ENCODE measurements at regions not wholly inside any gene's neighbourhood (a gene's known extent, or its start where the extent isn't known, plus 50 kb on each side); places are given as distances from the start of the nearest gene placed in this dataset.

- intact Hi-C loops (cut with micrococcal nuclease), result no loop called here
- H3K27me3 Mint-ChIP-seq (ENCODE audit: low read depth in 2 of 2), result no peaks in the 10 kb centered on the region
- no peak overlapping the region for H3K27ac ChIP-seq (ENCODE audit: low read length)
- no peaks in the 10 kb centered on the region for H3K27me3 ChIP-seq (ENCODE audit: control insufficient read depth, insufficient read depth, low read length)
- no peak overlapping the region for H3K27ac Mint-ChIP-seq
- peaks cover 0 to 2% of the 10 kb centered on the region in 2 donors for H3K9me3 Mint-ChIP-seq
- DNase-seq, result no peak
- H3K4me1 ChIP-seq (ENCODE audit: control insufficient read depth, insufficient read depth, low read length), result no peaks in the 10 kb centered on the region
- no peaks in the 10 kb centered on the region for H3K9me3 ChIP-seq (ENCODE audit: control insufficient read depth, insufficient read depth, low read length)
- TF ChIP-seq CTCF (IDR thresholded peaks at IDR 0.05), result no peak
- H3K4me1 Mint-ChIP-seq, result no peaks in the 10 kb centered on the region
- H3K36me3 Mint-ChIP-seq, result no peaks in the 10 kb centered on the region
- H3K4me3 ChIP-seq (ENCODE audit: low read length), result no peak overlapping the region
- H3K36me3 ChIP-seq (ENCODE audit: control insufficient read depth, insufficient read depth, low read length), result no peaks in the 10 kb centered on the region
- H3K4me3 Mint-ChIP-seq, result no peak overlapping the region
- no peak for ATAC-seq
Measured at GRCh38 chr3:182440101-182440500, 353.2 kb upstream of the ATP11B start.

GRCh38 chr3:182445576-182445975, 347.7 kb upstream of the ATP11B start:
- intact Hi-C loops (cut with micrococcal nuclease), result no loop called here
- Mint-ChIP-seq H3K9me3 (peaks cover 0 to 3% of the 10 kb centered on the region in 2 donors), H3K4me3 (no peak overlapping the region), H3K36me3 (no peaks in the 10 kb centered on the region), H3K27me3 (ENCODE audit: low read depth in 2 of 2) (no peaks in the 10 kb centered on the region), H3K27ac (no peak overlapping the region), H3K4me1 (no peaks in the 10 kb centered on the region)
- ATAC-seq (no peak), DNase-seq (no peak)
- H3K9me3 ChIP-seq (ENCODE audit: control insufficient read depth, insufficient read depth, low read length), result no peaks in the 10 kb centered on the region
- H3K4me1 ChIP-seq (ENCODE audit: control insufficient read depth, insufficient read depth, low read length), result no peaks in the 10 kb centered on the region
- WGBS (ENCODE audit: insufficient coverage), result 92% methylated on average over 5 of the region's 5 CpGs
- no peak overlapping the region for H3K27ac ChIP-seq (ENCODE audit: low read length)
- no peaks in the 10 kb centered on the region for H3K27me3 ChIP-seq (ENCODE audit: control insufficient read depth, insufficient read depth, low read length)
- H3K36me3 ChIP-seq (ENCODE audit: control insufficient read depth, insufficient read depth, low read length), result no peaks in the 10 kb centered on the region
- TF ChIP-seq CTCF (IDR thresholded peaks at IDR 0.05), result no peak
- no peak overlapping the region for H3K4me3 ChIP-seq (ENCODE audit: low read length)

GRCh38 chr3:182450942-182451787, 342.1 kb upstream of the ATP11B start:
- WGBS (ENCODE audit: insufficient coverage), result 86% methylated on average over 6 of the region's 6 CpGs
- ATAC-seq, result no peak
- peaks cover 0 to 3% of the 10 kb centered on the region in 2 donors for H3K9me3 Mint-ChIP-seq

More at GRCh38 chr3:182450942-182451787, 342.1 kb upstream of the ATP11B start:
- no peak for TF ChIP-seq CTCF (IDR thresholded peaks at IDR 0.05)
- Mint-ChIP-seq H3K27ac (no peak overlapping the region), H3K36me3 (no peaks in the 10 kb centered on the region), H3K4me3 (no peak overlapping the region), H3K4me1 (no peaks in the 10 kb centered on the region), H3K27me3 (ENCODE audit: low read depth in 2 of 2) (no peaks in the 10 kb centered on the region)
- Histone ChIP-seq H3K4me3 (ENCODE audit: low read length) (no peak overlapping the region), H3K36me3 (ENCODE audit: control insufficient read depth, insufficient read depth, low read length) (no peaks in the 10 kb centered on the region), H3K27me3 (ENCODE audit: control insufficient read depth, insufficient read depth, low read length) (no peaks in the 10 kb centered on the region), H3K9me3 (ENCODE audit: control insufficient read depth, insufficient read depth, low read length) (no peaks in the 10 kb centered on the region), H3K27ac (ENCODE audit: low read length) (no peak overlapping the region), H3K4me1 (ENCODE audit: control insufficient read depth, insufficient read depth, low read length) (no peaks in the 10 kb centered on the region)
- no peak for DNase-seq
- intact Hi-C loops (cut with micrococcal nuclease), result no loop called here
